Limb (tissue), 2 donors: ENCODE measurements at regions not wholly inside any gene's neighbourhood (a gene's known extent, or its start where the extent isn't known, plus 50 kb on each side); places are given as distances from the start of the nearest gene placed in this dataset.
"Not testable (repeated sequence)": the region's sequence is repeated elsewhere in the genome, so short reads cannot be mapped to it uniquely, and the experiment has no call there.

Experiments
- DNase-seq, 2 donors: peaks; one replicate each; pipeline ENCODE4 v3.0.0-alpha.2; 2016; ENCODE audit errors: extremely low spot score in 2 of 2

DNA sequence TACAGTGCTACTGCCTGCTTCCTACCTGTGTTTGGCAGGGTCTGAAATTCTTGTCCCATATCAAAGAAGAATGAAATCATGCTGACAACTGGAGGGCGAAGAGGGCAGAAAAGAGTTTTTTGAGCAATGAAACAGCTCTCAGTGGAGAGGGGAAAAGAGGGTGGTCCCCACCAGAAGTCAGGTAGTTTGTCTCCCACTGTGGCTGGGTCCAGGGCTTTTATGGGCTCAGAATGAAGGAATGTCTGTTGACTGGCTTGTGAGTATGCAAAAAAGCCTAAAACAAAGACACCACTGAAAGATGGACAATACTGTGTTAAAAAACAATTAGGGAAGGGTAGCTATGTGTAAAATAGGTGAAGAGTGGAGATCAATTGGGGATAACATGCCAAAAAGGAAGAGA is 115.0 kb downstream of the ADAM29 start:
- no peak for DNase-seq

DNA sequence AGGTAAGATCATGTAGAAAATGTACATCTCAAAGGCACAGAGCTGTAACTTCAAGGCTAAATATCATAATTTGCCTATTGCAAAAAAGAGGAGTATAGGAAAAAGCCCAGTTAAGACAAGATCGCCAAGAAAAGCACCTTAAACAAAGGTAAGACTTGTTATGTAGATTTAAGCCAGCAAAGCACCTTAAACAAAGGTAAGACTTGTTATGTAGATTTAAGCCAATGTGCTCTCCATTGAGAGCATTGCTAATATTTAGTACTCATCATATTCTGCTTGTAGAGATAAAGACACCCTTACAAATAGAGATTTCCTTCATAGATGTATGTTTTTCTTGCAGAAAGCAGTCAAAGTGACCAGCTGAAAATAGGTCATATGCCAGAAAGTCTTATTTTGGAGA is 115.8 kb downstream of the ADAM29 start:
- no peak for DNase-seq

GRCh38 chr4:175034986-175035705 is 117.0 kb downstream of the ADAM29 start:
- no peak for DNase-seq

GRCh38 chr4:175035905-175036304 is 117.7 kb downstream of the ADAM29 start:
- no peak for DNase-seq

DNA sequence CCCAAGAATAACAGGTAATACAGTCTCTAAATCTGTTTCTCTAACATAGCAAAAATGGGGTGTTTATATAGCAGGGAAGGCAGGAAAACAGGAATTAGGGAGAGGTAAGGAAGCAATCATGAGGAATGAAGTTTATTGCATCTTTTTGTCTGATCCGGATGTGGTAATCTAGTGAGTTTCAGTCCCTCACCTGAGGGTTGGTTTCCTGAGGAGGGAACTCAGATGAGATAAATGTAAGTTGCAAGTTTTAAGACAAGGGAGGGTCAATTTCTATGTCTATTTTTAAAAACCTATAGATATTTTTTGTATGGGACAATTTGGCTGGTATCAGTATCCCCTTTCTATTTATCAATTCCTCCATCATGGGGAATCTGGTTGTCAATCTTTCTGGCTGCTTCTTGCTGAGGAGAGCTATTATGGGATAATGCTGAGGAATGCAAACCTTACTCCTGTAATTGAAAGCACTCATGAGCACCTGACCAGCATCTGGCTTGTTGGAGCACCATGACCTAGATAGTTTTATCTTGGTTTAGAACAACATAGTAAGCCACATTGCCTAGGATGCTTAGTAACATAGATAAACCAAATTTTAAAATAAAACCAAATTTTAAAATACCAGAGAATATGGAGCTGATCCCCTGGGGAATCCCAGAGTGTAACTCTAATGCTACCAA is 130.1 kb downstream of the ADAM29 start:
- no peak for DNase-seq

DNA sequence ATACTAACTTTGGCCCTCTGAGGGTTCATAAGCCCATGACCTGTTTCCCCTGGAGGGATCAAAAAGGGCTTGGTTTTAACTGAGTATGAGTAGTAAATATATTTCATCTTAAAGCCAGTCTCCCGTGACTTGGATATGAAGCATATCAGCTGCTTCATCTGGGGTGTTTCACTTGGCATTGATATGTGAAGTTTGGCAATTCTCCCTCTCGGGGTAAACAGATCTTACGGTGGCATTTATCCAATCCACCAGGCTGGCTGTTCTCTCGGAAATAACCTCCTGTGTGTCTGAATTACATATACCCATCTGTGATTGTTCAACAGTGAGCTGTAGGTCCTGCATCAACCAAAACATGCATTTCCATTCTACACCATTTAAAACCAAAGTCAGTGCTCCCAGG is 130.7 kb downstream of the ADAM29 start:
- DNase-seq: no peak

- no peak for DNase-seq
Measured at GRCh38 chr4:175051974-175052373, 133.8 kb downstream of the ADAM29 start.

DNA sequence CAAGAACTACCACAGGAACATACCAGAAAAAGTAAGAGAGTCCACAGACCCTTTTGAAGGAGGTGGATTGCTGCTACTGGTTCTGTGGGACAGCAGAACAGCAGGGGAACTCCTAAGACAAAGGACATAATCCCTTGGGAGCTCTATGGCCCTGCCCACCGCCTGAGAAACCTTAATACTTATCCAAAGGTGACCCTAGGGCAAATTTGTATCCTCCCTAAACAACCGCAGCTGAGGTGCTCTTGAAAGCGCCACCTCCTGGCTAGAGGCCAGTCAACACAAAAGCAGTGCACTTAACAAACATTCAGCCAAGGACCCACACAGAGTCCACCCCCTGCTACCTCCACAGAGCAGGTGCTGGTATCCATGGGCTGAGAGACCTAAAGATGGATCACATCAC is 136.8 kb downstream of the ADAM29 start:
- no peak for DNase-seq

GRCh38 chr4:175062183-175062592 is 144.0 kb downstream of the ADAM29 start:
- no peak for DNase-seq

- DNase-seq: no peak
Measured at GRCh38 chr4:175065228-175065627, 147.1 kb downstream of the ADAM29 start.

- DNase-seq: no peak
Measured at GRCh38 chr4:175066923-175067627, 148.9 kb downstream of the ADAM29 start.

DNA sequence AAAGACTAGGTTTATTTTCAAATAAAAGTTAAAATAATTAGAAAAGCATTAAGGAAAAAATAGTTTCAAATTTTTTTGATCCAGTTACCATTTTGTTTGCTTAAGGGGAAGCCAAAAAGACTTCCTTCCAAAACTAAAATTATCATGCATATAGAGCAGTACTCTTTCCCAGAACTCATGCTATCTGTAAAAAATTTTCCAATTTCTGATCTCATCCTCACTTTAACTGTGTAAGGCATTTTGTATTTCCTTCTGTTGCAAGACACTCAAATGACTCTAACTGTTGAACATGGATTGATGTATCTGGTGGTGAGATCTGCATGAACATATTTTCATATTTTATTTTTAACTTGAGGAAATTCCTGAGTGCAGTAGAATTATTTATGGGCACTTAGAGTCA is 150.1 kb downstream of the ADAM29 start:
- DNase-seq: no peak

DNA sequence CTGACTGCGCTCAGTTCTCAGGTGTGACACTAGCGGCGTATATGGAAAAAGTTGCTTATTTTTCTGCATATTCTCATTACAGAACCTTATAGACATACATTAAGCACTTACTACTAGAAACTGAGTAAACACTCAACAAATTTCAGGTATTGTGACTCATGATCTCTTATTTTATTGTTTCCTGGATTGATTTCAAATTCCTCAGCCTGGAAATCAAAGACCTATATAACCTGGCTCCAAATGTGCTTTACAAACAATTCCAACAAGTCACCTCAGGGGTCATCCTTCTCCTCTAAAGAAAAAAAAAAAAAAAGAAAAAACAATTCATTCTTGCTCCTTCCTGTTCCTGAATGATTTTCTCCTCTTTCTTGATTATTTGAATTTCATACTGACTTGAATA is 152.3 kb downstream of the ADAM29 start:
- no peak for DNase-seq

- DNase-seq: no peak
Measured at GRCh38 chr4:175071123-175071522, 153.0 kb downstream of the ADAM29 start.

GRCh38 chr4:175087145-175087544 is 169.0 kb downstream of the ADAM29 start:
- DNase-seq: no peak

DNA sequence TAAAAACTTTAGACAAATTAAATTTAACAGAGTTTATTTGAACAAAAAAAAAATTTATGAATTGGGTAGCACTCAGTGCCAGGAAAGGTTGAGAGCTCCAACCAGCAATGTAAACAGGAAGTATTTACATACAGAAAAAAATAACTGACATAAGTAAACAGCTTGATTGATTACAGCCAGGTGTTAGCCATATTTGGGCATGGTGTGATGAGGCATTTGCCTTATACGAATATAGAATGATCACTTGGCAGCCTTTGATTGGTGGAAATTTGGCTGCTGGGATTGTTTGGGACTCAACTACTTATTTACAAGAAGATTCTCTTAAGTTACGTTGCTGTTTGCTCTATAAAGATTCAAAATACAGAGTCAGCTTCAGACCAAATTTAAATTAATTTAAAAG is 172.0 kb downstream of the ADAM29 start:
- DNase-seq: no peak

- no peak for DNase-seq
Measured at GRCh38 chr4:175091649-175092048, 173.5 kb downstream of the ADAM29 start.

DNA sequence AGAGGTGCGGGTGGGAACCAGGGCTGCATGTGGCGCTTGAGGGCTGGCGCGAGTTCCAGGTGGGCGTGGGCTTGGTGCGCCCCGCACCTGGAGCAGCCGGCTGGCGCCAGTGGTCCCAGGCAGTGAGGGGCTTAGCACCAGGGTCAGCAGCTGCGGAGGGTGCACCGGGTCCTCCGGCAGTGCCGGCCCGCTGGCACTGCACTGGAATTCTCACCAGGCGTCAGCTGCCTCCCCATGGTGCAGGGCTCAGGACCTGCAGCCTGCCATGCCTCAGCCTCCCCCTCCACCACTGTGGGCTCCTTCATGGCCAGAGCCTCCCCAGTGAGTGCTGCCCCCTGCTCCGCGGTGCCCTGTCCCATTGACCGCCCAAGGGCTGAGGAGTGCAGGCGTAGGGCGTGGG is 174.0 kb downstream of the ADAM29 start:
- no peak for DNase-seq

DNA sequence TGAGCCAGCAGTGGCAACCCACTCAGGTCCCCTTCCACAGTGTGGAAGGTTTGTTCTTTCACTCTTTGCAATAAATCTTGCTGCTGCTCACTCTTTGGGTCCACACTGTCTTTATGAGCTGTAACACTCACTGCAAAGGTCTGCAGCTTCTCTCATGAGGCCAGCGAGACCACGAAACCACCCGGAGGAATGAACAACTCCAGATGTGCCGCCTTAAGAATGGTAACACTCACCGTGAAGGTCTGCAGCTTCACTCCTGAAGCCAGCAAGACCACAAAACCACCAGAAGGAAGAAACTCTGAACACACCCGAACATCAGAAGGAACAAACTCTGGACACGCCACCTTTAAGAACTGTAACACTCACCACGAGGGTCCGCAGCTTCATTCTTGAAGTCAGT is 174.9 kb downstream of the ADAM29 start:
- DNase-seq: not testable (repeated sequence)

- no peak for DNase-seq
Measured at GRCh38 chr4:175103403-175103802, 185.2 kb downstream of the ADAM29 start.

DNA sequence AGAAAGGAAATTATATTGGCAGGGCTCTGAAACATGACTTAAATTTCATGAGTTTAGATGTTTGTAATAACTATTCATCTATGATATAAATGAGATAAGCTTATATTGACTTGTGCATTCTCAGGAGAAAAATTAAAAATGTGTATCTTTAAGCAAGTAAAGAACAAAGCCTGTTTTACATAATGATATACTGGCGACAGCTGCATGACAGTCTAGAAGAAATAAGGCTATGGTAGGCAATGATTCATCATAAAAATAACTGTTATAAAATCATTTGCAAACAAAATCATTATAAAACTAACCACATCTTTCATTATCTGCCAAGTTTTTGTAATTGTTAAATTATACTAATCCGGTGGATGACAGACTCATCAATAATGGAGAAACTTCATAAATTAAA is 188.1 kb downstream of the ADAM29 start:
- DNase-seq: no peak

GRCh38 chr4:175109933-175110332 is 191.8 kb downstream of the ADAM29 start:
- DNase-seq: no peak
